B cell (primary cell): ENCODE measurements at regions not wholly inside any gene's neighbourhood (a gene's known extent, or its start where the extent isn't known, plus 50 kb on each side); places are given as distances from the start of the nearest gene placed in this dataset.

ENCODE experiments used
- ATAC-seq: fragments of 200-7000 bp; cut with Tn5 transposase; one replicate; pipeline ENCODE4 v1.10.0; 2021; ENCODE audit warnings: low read depth, mild to moderate bottlenecking, moderate number of reproducible peaks, moderate library complexity
- CTCF ChIA-PET: fragments of 350-600 bp; sonication (Branson Sonifier 250); formaldehyde crosslinking; loops from one replicate; lab custom pipeline; 2021; ENCODE audit warnings: antibody characterized with exemption, inconsistent platforms; lab: Charles Lee
- POLR2A ChIA-PET: fragments of 350-600 bp; sonication (Branson Sonifier 250); formaldehyde crosslinking; loops from one replicate; lab custom pipeline; 2021; ENCODE audit warnings: antibody characterized with exemption; lab: Charles Lee
- DNase-seq: peaks from one replicate; pipeline ENCODE4 v3.0.0; 2013
- H2AFZ ChIP-seq: 2 replicates; pipeline ENCODE4 v1.6.1; 2012; ENCODE audit warnings: mild to moderate bottlenecking, low read depth, low read length; ENCODE audit not compliant: insufficient read depth, poor library complexity, severe bottlenecking
- H3K27ac ChIP-seq, 2 donors: 1 replicate in 1 of 2; 2 replicates in 1 of 2; pipeline ENCODE4 v1.5.1; 2012 to 2013; ENCODE audit warnings: low read length in 2 of 2, mild to moderate bottlenecking in 2 of 2, moderate library complexity in 1 of 2
- H3K27me3 ChIP-seq, 4 experiments: fragments of 200-600 bp in 1 of 4; sonication (generic) in 1 of 4; replicated peaks in 1 of 4; 1 replicate in 2 of 4; 2 replicates in 2 of 4; pipeline versions ENCODE4 v1.6.1 to v1.7.0; 2013 to 2016; ENCODE audit warnings: low read length in 3 of 4, mild to moderate bottlenecking in 2 of 4, mixed read lengths in 1 of 4, moderate library complexity in 1 of 4; ENCODE audit not compliant: insufficient read depth in 4 of 4, control insufficient read depth in 3 of 4; ENCODE audit errors: control extremely low read depth in 1 of 4
- H3K36me3 ChIP-seq, 2 experiments: replicated peaks in 1 of 2; 1 replicate in 1 of 2; 2 replicates in 1 of 2; pipeline versions ENCODE4 v1.6.1 to v1.7.1; 2013; ENCODE audit warnings: low read length in 1 of 2; ENCODE audit not compliant: insufficient read depth in 2 of 2, control insufficient read depth in 1 of 2; ENCODE audit errors: control extremely low read depth in 1 of 2, extremely low read depth in 1 of 2
- H3K4me1 ChIP-seq, 2 donors: fragments of 200-600 bp in 1 of 2; sonication (generic) in 1 of 2; 1 replicate in 1 of 2; 2 replicates in 1 of 2; pipeline versions ENCODE4 v1.5.1 to v1.6.1; 2013 to 2017; ENCODE audit warnings: low read length in 2 of 2; ENCODE audit not compliant: control insufficient read depth in 2 of 2, insufficient read depth in 2 of 2
- H3K4me2 ChIP-seq: replicated peaks from 2 replicates; pipeline ENCODE3; 2012; ENCODE audit warnings: mild to moderate bottlenecking, low read depth, low read length; ENCODE audit not compliant: poor library complexity, severe bottlenecking
- H3K4me3 ChIP-seq, 5 experiments: fragments of 200-600 bp in 1 of 5; sonication (generic) in 1 of 5; 1 replicate in 3 of 5; 2 replicates in 2 of 5; pipeline versions ENCODE4 v1.5.1 to v1.7.0; 2011 to 2016; ENCODE audit warnings: low read length in 4 of 5, mild to moderate bottlenecking in 4 of 5, low read depth in 2 of 5, control low read depth in 1 of 5, moderate library complexity in 1 of 5; ENCODE audit not compliant: insufficient read depth in 1 of 5; ENCODE audit errors: control extremely low read depth in 1 of 5, extremely low read depth in 1 of 5
- H3K79me2 ChIP-seq: fragments of 200-600 bp; sonication (generic); one replicate; pipeline ENCODE4 v1.6.0; 2016; ENCODE audit warnings: low read length; ENCODE audit not compliant: control insufficient read depth, insufficient read depth
- H3K9ac ChIP-seq: fragments of 200-600 bp; sonication (generic); 2 replicates; pipeline ENCODE4 v1.6.1; 2017; ENCODE audit warnings: mild to moderate bottlenecking, low read length, moderate library complexity
- H3K9me3 ChIP-seq, 3 donors: one replicate each; pipeline versions ENCODE4 v1.6.1 to v1.7.1; 2013; ENCODE audit warnings: low read length in 2 of 3; ENCODE audit not compliant: control insufficient read depth in 2 of 3, insufficient read depth in 1 of 3; ENCODE audit errors: control extremely low read depth in 1 of 3
- H4K20me1 ChIP-seq: 2 replicates; pipeline ENCODE4 v1.6.0; 2012; ENCODE audit warnings: mild to moderate bottlenecking, low read length; ENCODE audit not compliant: insufficient read depth, control insufficient read depth, poor library complexity, severe bottlenecking
- H3K27ac Mint-ChIP-seq: one replicate; pipeline ENCODE4 v1.8.0; 2021; ENCODE audit warnings: mixed read lengths
- H3K27me3 Mint-ChIP-seq: one replicate; pipeline ENCODE4 v1.8.0; 2021; ENCODE audit warnings: mixed read lengths
- H3K4me1 Mint-ChIP-seq: one replicate; pipeline ENCODE4 v1.8.0; 2021; ENCODE audit warnings: mixed read lengths
- H3K4me3 Mint-ChIP-seq: one replicate; pipeline ENCODE4 v1.8.0; 2021; ENCODE audit warnings: mixed read lengths
- H3K9me3 Mint-ChIP-seq: one replicate; pipeline ENCODE4 v1.8.0; 2022; ENCODE audit warnings: mixed read lengths; ENCODE audit not compliant: insufficient read depth
- CTCF ChIP-seq: fragments of 200-600 bp; IDR thresholded peaks from one replicate; pipeline ENCODE4 v1.8.0; 2022; ENCODE audit warnings: antibody characterized with exemption, mild to moderate bottlenecking
- EZH2 ChIP-seq: IDR thresholded peaks from 2 replicates; pipeline ENCODE4 v1.6.1; 2012; ENCODE audit warnings: borderline replicate concordance, low read depth, mild to moderate bottlenecking, moderate library complexity, low read length; ENCODE audit not compliant: insufficient read depth, poor library complexity, severe bottlenecking
- WGBS: methylation state at CpG from one replicate; pipeline ENCODE4 v1.1.5; 2013; ENCODE audit warnings: missing lambda C conversion rate; ENCODE audit not compliant: insufficient coverage; 5-methylcytosine and 5-hydroxymethylcytosine counted together
- intact Hi-C: fragments of 100-400 bp; cut with micrococcal nuclease; formaldehyde crosslinking; loops from one replicate; pipeline ENCODE4 v1.10.0; 2022

- Mint-ChIP-seq H3K4me1 (no peaks in the 10 kb centered on the region), H3K27me3 (no peaks in the 10 kb centered on the region), H3K9me3 (no peaks in the 10 kb centered on the region), H3K27ac (no peak overlapping the region), H3K4me3 (no peak overlapping the region)
- Histone ChIP-seq H3K4me3 (no peak overlapping the region), H3K27me3 (no peaks in the 10 kb centered on the region), H3K4me1 (no peaks in the 10 kb centered on the region), H2AFZ (no peak overlapping the region), H3K79me2 (no peaks in the 10 kb centered on the region), H3K36me3 (no peaks in the 10 kb centered on the region), H3K4me2 (no peak overlapping the region), H3K27ac (no peak overlapping the region), H3K9ac (no peak overlapping the region), H3K9me3 (peaks cover 0 to 2% (median 0%) of the 10 kb centered on the region in 3 donors), H4K20me1 (no peaks in the 10 kb centered on the region)
- intact Hi-C loops = no loop called here
- ATAC-seq = no peak
- POLR2A ChIA-PET = no interaction called here
- no peak for TF ChIP-seq CTCF
- TF ChIP-seq EZH2 = no peak
- DNase-seq = no peak
- CTCF ChIA-PET = no interaction called here
Observed at GRCh38 chr14:46147452-46147851, 504.1 kb downstream of the RPL10L start.

GRCh38 chr14:46147024-46147423 is 504.6 kb downstream of the RPL10L start:
- CTCF ChIA-PET = no interaction called here
- POLR2A ChIA-PET = no interaction called here

More at GRCh38 chr14:46147024-46147423, 504.6 kb downstream of the RPL10L start:
- H4K20me1 ChIP-seq = no peaks in the 10 kb centered on the region
- ATAC-seq (no peak), DNase-seq (no peak)
- Mint-ChIP-seq H3K4me1 (no peaks in the 10 kb centered on the region), H3K4me3 (no peak overlapping the region), H3K27me3 (no peaks in the 10 kb centered on the region), H3K9me3 (no peaks in the 10 kb centered on the region), H3K27ac (no peak overlapping the region)
- no peak overlapping the region for H2AFZ ChIP-seq
- H3K79me2 ChIP-seq = no peaks in the 10 kb centered on the region
- TF ChIP-seq CTCF (no peak), EZH2 (no peak)
- intact Hi-C loops = no loop called here
- H3K4me1 ChIP-seq = no peaks in the 10 kb centered on the region
- H3K4me3 ChIP-seq = no peak overlapping the region
- WGBS = no CpG with 5 or more reads among the region's 1 CpG
- H3K36me3 ChIP-seq = no peaks in the 10 kb centered on the region
- H3K9ac ChIP-seq = no peak overlapping the region
- H3K27ac ChIP-seq = no peak overlapping the region
- H3K27me3 ChIP-seq = no peaks in the 10 kb centered on the region
- H3K9me3 ChIP-seq = peaks cover 0 to 2% (median 0%) of the 10 kb centered on the region in 3 donors
- no peak overlapping the region for H3K4me2 ChIP-seq
